A549 (cell line): ENCODE measurements at regions not wholly inside any gene's neighbourhood (a gene's known extent, or its start where the extent isn't known, plus 50 kb on each side); places are given as distances from the start of the nearest gene placed in this dataset.

Source experiments
- ATAC-seq, 2 experiments: fragments of 200-7000 bp in 1 of 2; fragments of >200 bp in 1 of 2; cut with Nextera tagmentation in 1 of 2; cut with Tn5 transposase in 1 of 2; 3 replicates each; pipeline versions ENCODE4 v1.8.0 to v1.9.1; 2018 to 2020; ENCODE audit warnings: mild to moderate bottlenecking in 1 of 2, moderate library complexity in 1 of 2
- CTCF ChIA-PET: fragments of 300-600 bp; sonication (Branson Sonifier 250); formaldehyde crosslinking; extraction: SDS; loops from one replicate; lab custom pipeline; 2021; ENCODE audit warnings: antibody characterized with exemption, inconsistent platforms; lab: Yijun Ruan, JAX
- POLR2A ChIA-PET: fragments of 350-600 bp; formaldehyde crosslinking; extraction: SDS; loops from one replicate; lab custom pipeline; 2021; ENCODE audit warnings: antibody characterized with exemption, inconsistent platforms; lab: Yijun Ruan, JAX
- DNase-seq, 2 experiments: peaks; one replicate each; pipeline versions ENCODE4 v3.0.0 to v3.0.0-alpha.2; 2011 to 2016; ENCODE audit warnings: low read depth in 1 of 2, low spot score in 1 of 2
- FAIRE-seq: peaks from 2 replicates; lab custom pipeline; 2011; peaks lifted over from hg19 to GRCh38; lab: Jason Lieb, UNC
- H3K27ac ChIP-seq, 2 experiments: fragments of >200 bp; sonication (Bioruptor Twin); formaldehyde crosslinking; 3 replicates each; pipeline ENCODE4 v1.5.1; 2016 to 2017
- H3K4me1 ChIP-seq: fragments of >200 bp; sonication (Bioruptor Twin); formaldehyde crosslinking; 3 replicates; pipeline ENCODE4 v1.6.1; 2016
- H3K4me2 ChIP-seq: fragments of >200 bp; sonication (Bioruptor Twin); formaldehyde crosslinking; 3 replicates; pipeline ENCODE4 v1.6.1; 2016
- H3K4me3 ChIP-seq: fragments of >200 bp; sonication (Bioruptor Twin); formaldehyde crosslinking; 3 replicates; pipeline ENCODE4 v1.5.1; 2016
- H3K9me3 ChIP-seq: fragments of >200 bp; sonication (Bioruptor Twin); formaldehyde crosslinking; 3 replicates; pipeline ENCODE4 v1.6.1; 2016
- CEBPB ChIP-seq, 2 experiments: fragments of >200 bp in 1 of 2; sonication (Bioruptor Twin) in 1 of 2; formaldehyde crosslinking in 1 of 2; IDR thresholded peaks; 2 replicates each; pipeline ENCODE4 v1.6.1; 2012 to 2016
- CTCF ChIP-seq: fragments of >200 bp; sonication (Bioruptor Twin); formaldehyde crosslinking; IDR thresholded peaks from 3 replicates; pipeline ENCODE4 v1.5.1; 2016
- E2F6 ChIP-seq: IDR thresholded peaks from 2 replicates; pipeline ENCODE4 v1.6.1; 2012; ENCODE audit warnings: low read depth, borderline replicate concordance
- EHMT2 ChIP-seq: fragments of 200-600 bp; sonication (generic); IDR thresholded peaks from 2 replicates; pipeline ENCODE4 v1.6.1; 2016; ENCODE audit warnings: antibody characterized with exemption, low read depth, mild to moderate bottlenecking, moderate library complexity
- EP300 ChIP-seq, 2 experiments: fragments of >200 bp; sonication (Bioruptor Twin); formaldehyde crosslinking; IDR thresholded peaks; 2 replicates in 1 of 2; 3 replicates in 1 of 2; pipeline ENCODE4 v1.6.1; 2016 to 2017
- ESRRA ChIP-seq: fragments of 150-350 bp; IDR thresholded peaks from 2 replicates; pipeline ENCODE4 v1.6.1; 2014; ENCODE audit warnings: mild to moderate bottlenecking, low read length, borderline replicate concordance
- FOSB ChIP-seq: fragments of 250-450 bp; sonication (Bioruptor Pico); IDR thresholded peaks from 2 replicates; pipeline ENCODE4 v1.5.0; 2020; ENCODE audit warnings: mild to moderate bottlenecking, moderate library complexity
- FOSL2 ChIP-seq, 2 experiments: fragments of 450-650 bp in 1 of 2; fragments of >200 bp in 1 of 2; sonication (Bioruptor Twin) in 1 of 2; formaldehyde crosslinking; IDR thresholded peaks; 2 replicates each; pipeline versions ENCODE4 v1.5.0 to v1.6.1; 2016 to 2020; ENCODE audit warnings: mild to moderate bottlenecking in 1 of 2, moderate library complexity in 1 of 2
- GATA3 ChIP-seq: IDR thresholded peaks from 2 replicates; pipeline ENCODE4 v1.6.1; 2012; ENCODE audit warnings: borderline replicate concordance
- HDAC2 ChIP-seq: fragments of 200-600 bp; sonication (generic); IDR thresholded peaks from 2 replicates; pipeline ENCODE4 v1.6.1; 2016
- HEYL ChIP-seq: fragments of 250-450 bp; sonication (Bioruptor Pico); IDR thresholded peaks from 2 replicates; pipeline ENCODE4 v1.8.0; 2021; ENCODE audit warnings: mild to moderate bottlenecking, moderate library complexity
- JUNB ChIP-seq: fragments of >200 bp; sonication (Bioruptor Twin); formaldehyde crosslinking; IDR thresholded peaks from 2 replicates; pipeline ENCODE4 v1.6.1; 2016
- MAFK ChIP-seq: fragments of 450-650 bp; IDR thresholded peaks from 2 replicates; pipeline ENCODE4 v1.6.1; 2014; ENCODE audit not compliant: partially characterized antibody
- NPAS2 ChIP-seq: fragments of 250-450 bp; sonication (Bioruptor Pico); IDR thresholded peaks from 2 replicates; pipeline ENCODE4 v1.8.0; 2022; ENCODE audit warnings: mild to moderate bottlenecking, moderate library complexity, borderline replicate concordance
- PHF8 ChIP-seq: fragments of 200-600 bp; sonication (generic); IDR thresholded peaks from 2 replicates; pipeline ENCODE4 v1.6.1; 2016; ENCODE audit warnings: low read depth, mild to moderate bottlenecking, antibody characterized with exemption, moderate library complexity, borderline replicate concordance
- RCOR1 ChIP-seq: fragments of 150-350 bp; IDR thresholded peaks from 2 replicates; pipeline ENCODE4 v1.6.1; 2014; ENCODE audit warnings: antibody characterized with exemption, low read length, low read depth
- WGBS: methylation state at CpG from one replicate; pipeline ENCODE4 v1.1.6; 2017; ENCODE audit errors: missing lambda C conversion rate; 5-methylcytosine and 5-hydroxymethylcytosine counted together
- TF ChIP-seq, protein P1 (sequence below): IDR thresholded peaks from 2 replicates; pipeline ENCODE4 v1.6.1; 2012
- TF ChIP-seq, protein P2 (sequence below): fragments of >200 bp; sonication (Bioruptor Twin); formaldehyde crosslinking; IDR thresholded peaks from 3 replicates; pipeline ENCODE4 v1.6.1; 2016

GRCh38 chr14:28651148-28651547, 115.4 kb upstream of the FOXG1 start (continued):
- no peak for TF ChIP-seq ESRRA
- TF ChIP-seq, protein P1, sequence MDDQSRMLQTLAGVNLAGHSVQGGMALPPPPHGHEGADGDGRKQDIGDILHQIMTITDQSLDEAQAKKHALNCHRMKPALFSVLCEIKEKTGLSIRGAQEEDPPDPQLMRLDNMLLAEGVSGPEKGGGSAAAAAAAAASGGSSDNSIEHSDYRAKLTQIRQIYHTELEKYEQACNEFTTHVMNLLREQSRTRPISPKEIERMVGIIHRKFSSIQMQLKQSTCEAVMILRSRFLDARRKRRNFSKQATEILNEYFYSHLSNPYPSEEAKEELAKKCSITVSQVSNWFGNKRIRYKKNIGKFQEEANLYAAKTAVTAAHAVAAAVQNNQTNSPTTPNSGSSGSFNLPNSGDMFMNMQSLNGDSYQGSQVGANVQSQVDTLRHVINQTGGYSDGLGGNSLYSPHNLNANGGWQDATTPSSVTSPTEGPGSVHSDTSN, result no peak
- TF ChIP-seq E2F6, result no peak

- DNase-seq, result peak; percentile 13 to 80
- POLR2A ChIA-PET, result no interaction called here
- TF ChIP-seq FOSB (no peak), HDAC2 (no peak), JUNB (peak; percentile 40; the same call in 1 of the 2 replicates), FOSL2 (IDR thresholded peaks at IDR 0.05) (no peak), FOSL2 (CRISPR knock-in tag; IDR thresholded peaks at IDR 0.05) (peak; percentile 77), CEBPB (IDR thresholded peaks at IDR 0.05) (peak in 1 of 2 experiments; percentile 54; a peak in 1 of 4 replicates), GATA3 (peak; percentile 49; the same call in 1 of the 2 replicates), PHF8 (no peak), EHMT2 (no peak), EP300 (IDR thresholded peaks at IDR 0.05) (no peak), MAFK (peak; percentile 47), HEYL (no peak)
- TF ChIP-seq, protein P1, result no peak; the same call in 1 of the 2 replicates
- TF ChIP-seq, protein P2, sequence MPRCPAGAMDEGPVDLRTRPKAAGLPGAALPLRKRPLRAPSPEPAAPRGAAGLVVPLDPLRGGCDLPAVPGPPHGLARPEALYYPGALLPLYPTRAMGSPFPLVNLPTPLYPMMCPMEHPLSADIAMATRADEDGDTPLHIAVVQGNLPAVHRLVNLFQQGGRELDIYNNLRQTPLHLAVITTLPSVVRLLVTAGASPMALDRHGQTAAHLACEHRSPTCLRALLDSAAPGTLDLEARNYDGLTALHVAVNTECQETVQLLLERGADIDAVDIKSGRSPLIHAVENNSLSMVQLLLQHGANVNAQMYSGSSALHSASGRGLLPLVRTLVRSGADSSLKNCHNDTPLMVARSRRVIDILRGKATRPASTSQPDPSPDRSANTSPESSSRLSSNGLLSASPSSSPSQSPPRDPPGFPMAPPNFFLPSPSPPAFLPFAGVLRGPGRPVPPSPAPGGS, result no peak
- TF ChIP-seq, all 56 proteins: peak for 5
- CTCF ChIA-PET, result no interaction called here
- Histone ChIP-seq H3K4me3 (no peak overlapping the region), H3K27ac (peak overlapping the region; percentile 50 to 59; a peak in 5 of 6 replicates), H3K9me3 (no peaks in the 10 kb centered on the region), H3K4me2 (peak overlapping the region; percentile 58), H3K4me1 (peaks cover 27% of the 10 kb centered on the region; the same call in 2 of the 3 replicates)
- peak; percentile 85 to 93 for ATAC-seq
- 0% methylated on average over 2 of the region's 2 CpGs for WGBS
- FAIRE-seq, result peak; percentile 18
Measured at GRCh38 chr14:28652782-28653181, 113.8 kb upstream of the FOXG1 start.

- DNase-seq, result peak in 1 of 2 experiments; percentile 44
- Histone ChIP-seq H3K27ac (peak overlapping the region; percentile 40 to 50), H3K4me3 (no peak overlapping the region), H3K4me2 (peak overlapping the region; percentile 58), H3K9me3 (no peaks in the 10 kb centered on the region), H3K4me1 (peaks cover 27% of the 10 kb centered on the region; the same call in 2 of the 3 replicates)
- ChIA-PET POLR2A (no interaction called here), CTCF (no interaction called here)
- FAIRE-seq, result no peak
- peak; percentile 61 to 70; a peak in 5 of 6 replicates for ATAC-seq
- WGBS, result 39% methylated on average over 2 of the region's 2 CpGs
- TF ChIP-seq NPAS2 (CRISPR knock-in tag) (no peak), FOSL2 (IDR thresholded peaks at IDR 0.05) (no peak), FOSL2 (CRISPR knock-in tag; IDR thresholded peaks at IDR 0.05) (peak; percentile 49; the same call in 1 of the 2 replicates)
Measured at GRCh38 chr14:28653521-28653920, 113.1 kb upstream of the FOXG1 start.

DNA sequence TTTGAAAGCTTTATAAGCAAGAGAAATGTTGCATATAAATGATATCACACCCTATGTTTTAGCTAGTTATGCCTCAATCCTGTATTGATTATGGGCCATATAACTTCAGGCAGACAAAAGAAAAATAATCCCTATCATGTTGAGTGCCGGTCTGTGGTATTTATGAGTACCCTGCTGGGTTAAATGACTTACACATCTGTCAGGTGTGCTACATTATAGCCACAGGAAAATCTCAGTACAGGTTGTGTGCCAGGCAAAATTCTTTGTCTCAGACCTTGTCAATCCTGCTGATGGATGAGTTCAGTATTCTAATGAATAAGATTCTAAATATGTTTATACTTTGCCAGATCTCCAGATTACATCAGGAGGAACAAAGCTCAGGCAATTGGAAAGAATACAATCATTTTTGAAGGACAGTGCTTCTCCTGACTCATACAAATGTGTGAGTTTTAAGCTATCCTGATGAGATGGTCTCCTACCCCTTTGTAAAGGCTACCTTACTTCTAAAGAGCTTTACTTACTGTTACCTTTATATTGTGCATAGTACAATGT, 109.8 kb upstream of the FOXG1 start:
- WGBS, result 81% methylated on average over 1 of the region's 1 CpG
- no peak overlapping the region for H3K4me3 ChIP-seq
- FAIRE-seq (no peak), ATAC-seq (no peak), DNase-seq (no peak)
- ChIA-PET POLR2A (no interaction called here), CTCF (interaction anchor here (1.4 kb wide), 1 partner anchor 10 kb away, joined by 5 read pairs; no protein-coding TSS in a partner anchor)
- H3K4me1 ChIP-seq, result peaks cover 22% of the 10 kb centered on the region; the same call in 2 of the 3 replicates
- H3K9me3 ChIP-seq, result no peaks in the 10 kb centered on the region
- H3K27ac ChIP-seq, result no peak overlapping the region
- TF ChIP-seq CTCF (no peak), RCOR1 (no peak)
- H3K4me2 ChIP-seq, result no peak overlapping the region
